Astrocyte of the cerebellum (primary cell): ENCODE measurements at regions not wholly inside any gene's neighbourhood (a gene's known extent, or its start where the extent isn't known, plus 50 kb on each side); places are given as distances from the start of the nearest gene placed in this dataset.

Experiments
- DNase-seq: peaks from one replicate; pipeline ENCODE4 v3.0.0-alpha.2; 2011; ENCODE audit warnings: low read depth
- H3K4me3 ChIP-seq: 2 replicates; pipeline ENCODE4 v1.5.1; 2011; ENCODE audit warnings: mild to moderate bottlenecking, low read depth, low read length, moderate library complexity
- CTCF ChIP-seq: IDR thresholded peaks from 2 replicates; pipeline ENCODE4 v1.5.1; 2012; ENCODE audit warnings: low read length, low read depth, moderate library complexity, mild to moderate bottlenecking; ENCODE audit errors: missing control alignments
- in situ Hi-C: cut with HindIII; loops from 2 replicates; pipeline ENCODE4 v1.10.0; 2017; ENCODE audit warnings: low sequenced_read_pairs

- no peak for DNase-seq
- no peak for TF ChIP-seq CTCF
- no peak overlapping the region for H3K4me3 ChIP-seq
- in situ Hi-C loops: no loop called here
Measured at GRCh38 chr5:2027790-2028189, 145.1 kb upstream of the IRX4 start.

GRCh38 chr5:2024986-2025721 lies 142.4 kb upstream of the IRX4 start:
- TF ChIP-seq CTCF: no peak
- DNase-seq: no peak
- in situ Hi-C loops: no loop called here
- H3K4me3 ChIP-seq: no peak overlapping the region

GRCh38 chr5:2023196-2023595 lies 140.5 kb upstream of the IRX4 start:
- TF ChIP-seq CTCF: no peak
- in situ Hi-C loops: no loop called here
- H3K4me3 ChIP-seq: no peak overlapping the region
- DNase-seq: no peak

GRCh38 chr5:2022436-2022835 lies 139.7 kb upstream of the IRX4 start:
- no peak overlapping the region for H3K4me3 ChIP-seq
- DNase-seq: no peak
- no peak for TF ChIP-seq CTCF
- in situ Hi-C loops: no loop called here

GRCh38 chr5:2021484-2022176 lies 138.9 kb upstream of the IRX4 start:
- in situ Hi-C loops: no loop called here
- no peak for DNase-seq
- no peak overlapping the region for H3K4me3 ChIP-seq
- no peak for TF ChIP-seq CTCF

GRCh38 chr5:2020730-2021129 lies 138.0 kb upstream of the IRX4 start:
- no peak for TF ChIP-seq CTCF
- DNase-seq: no peak
- H3K4me3 ChIP-seq: no peak overlapping the region
- in situ Hi-C loops: no loop called here
